ENCODE measurements at regions not wholly inside any gene's neighbourhood (a gene's known extent, or its start where the extent isn't known, plus 50 kb on each side); places are given as distances from the start of the nearest gene placed in this dataset.

- DNase-seq (ENCODE audit: low read depth): no peak
- H3K4me3 ChIP-seq (ENCODE audit: control insufficient read depth, low read depth, low read length): no peak overlapping the region
- TF ChIP-seq, protein P1, sequence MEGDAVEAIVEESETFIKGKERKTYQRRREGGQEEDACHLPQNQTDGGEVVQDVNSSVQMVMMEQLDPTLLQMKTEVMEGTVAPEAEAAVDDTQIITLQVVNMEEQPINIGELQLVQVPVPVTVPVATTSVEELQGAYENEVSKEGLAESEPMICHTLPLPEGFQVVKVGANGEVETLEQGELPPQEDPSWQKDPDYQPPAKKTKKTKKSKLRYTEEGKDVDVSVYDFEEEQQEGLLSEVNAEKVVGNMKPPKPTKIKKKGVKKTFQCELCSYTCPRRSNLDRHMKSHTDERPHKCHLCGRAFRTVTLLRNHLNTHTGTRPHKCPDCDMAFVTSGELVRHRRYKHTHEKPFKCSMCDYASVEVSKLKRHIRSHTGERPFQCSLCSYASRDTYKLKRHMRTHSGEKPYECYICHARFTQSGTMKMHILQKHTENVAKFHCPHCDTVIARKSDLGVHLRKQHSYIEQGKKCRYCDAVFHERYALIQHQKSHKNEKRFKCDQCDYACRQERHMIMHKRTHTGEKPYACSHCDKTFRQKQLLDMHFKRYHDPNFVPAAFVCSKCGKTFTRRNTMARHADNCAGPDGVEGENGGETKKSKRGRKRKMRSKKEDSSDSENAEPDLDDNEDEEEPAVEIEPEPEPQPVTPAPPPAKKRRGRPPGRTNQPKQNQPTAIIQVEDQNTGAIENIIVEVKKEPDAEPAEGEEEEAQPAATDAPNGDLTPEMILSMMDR (IDR thresholded peaks at IDR 0.05; ENCODE audit: control insufficient read depth, insufficient read depth, low read depth, low read length, missing control alignments): no peak
These were observed 102.6 kb downstream of the PTPRS start for GRCh38 chr19:5237939-5238480.

- DNase-seq (ENCODE audit: low read depth): no peak
- TF ChIP-seq, protein P1 (IDR thresholded peaks at IDR 0.05; ENCODE audit: control insufficient read depth, insufficient read depth, low read depth, low read length, missing control alignments): no peak
- no peak overlapping the region for H3K4me3 ChIP-seq (ENCODE audit: control insufficient read depth, low read depth, low read length)
These were observed 103.3 kb downstream of the PTPRS start for GRCh38 chr19:5237190-5237780.

DNA sequence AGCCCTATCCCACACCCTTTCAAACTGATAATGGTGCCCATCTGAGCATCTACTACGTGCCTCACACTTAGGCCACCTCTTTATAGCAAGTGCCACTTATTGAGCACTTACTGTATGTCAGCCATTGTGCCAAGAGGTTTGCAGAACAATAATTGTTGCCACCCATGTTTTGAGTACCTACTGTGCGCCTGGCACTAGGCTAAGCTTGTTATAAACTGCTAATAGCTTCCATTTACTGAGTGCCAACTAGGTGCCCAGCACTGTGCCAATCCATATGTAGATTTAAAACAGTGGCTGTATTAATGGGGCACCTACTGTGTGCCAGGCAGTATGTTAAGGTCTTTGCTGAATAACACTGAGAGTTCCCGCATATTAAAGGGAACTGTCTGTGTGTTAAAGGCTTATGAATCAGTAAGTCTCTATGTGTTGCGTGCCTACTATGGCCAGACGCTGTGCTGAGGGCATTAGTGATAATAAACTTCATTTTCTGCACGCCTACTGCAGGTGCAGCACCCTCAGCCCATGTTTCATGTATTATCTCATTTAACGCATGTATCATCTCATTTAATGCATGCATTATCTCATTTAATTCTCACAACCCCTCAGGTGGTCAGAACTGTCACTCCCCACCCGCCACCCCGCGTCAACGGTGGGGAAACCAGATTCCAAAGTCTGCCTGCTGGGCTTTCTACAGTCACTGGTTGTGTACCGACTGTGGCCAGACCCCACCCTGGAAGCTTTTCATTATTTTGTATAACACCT, 105.0 kb downstream of the PTPRS start:
- TF ChIP-seq, protein P1 (IDR thresholded peaks at IDR 0.05; ENCODE audit: control insufficient read depth, insufficient read depth, low read depth, low read length, missing control alignments): no peak
- no peak overlapping the region for H3K4me3 ChIP-seq (ENCODE audit: control insufficient read depth, low read depth, low read length)

GRCh38 chr19:5234412-5234811, 106.2 kb downstream of the PTPRS start:
- no peak for DNase-seq (ENCODE audit: low read depth)
- TF ChIP-seq, protein P1 (IDR thresholded peaks at IDR 0.05; ENCODE audit: control insufficient read depth, insufficient read depth, low read depth, low read length, missing control alignments): no peak
- H3K4me3 ChIP-seq (ENCODE audit: control insufficient read depth, low read depth, low read length): no peak overlapping the region

More for the DNA sequence above, 105.0 kb downstream of the PTPRS start:
- DNase-seq (ENCODE audit: low read depth): no peak

DNA sequence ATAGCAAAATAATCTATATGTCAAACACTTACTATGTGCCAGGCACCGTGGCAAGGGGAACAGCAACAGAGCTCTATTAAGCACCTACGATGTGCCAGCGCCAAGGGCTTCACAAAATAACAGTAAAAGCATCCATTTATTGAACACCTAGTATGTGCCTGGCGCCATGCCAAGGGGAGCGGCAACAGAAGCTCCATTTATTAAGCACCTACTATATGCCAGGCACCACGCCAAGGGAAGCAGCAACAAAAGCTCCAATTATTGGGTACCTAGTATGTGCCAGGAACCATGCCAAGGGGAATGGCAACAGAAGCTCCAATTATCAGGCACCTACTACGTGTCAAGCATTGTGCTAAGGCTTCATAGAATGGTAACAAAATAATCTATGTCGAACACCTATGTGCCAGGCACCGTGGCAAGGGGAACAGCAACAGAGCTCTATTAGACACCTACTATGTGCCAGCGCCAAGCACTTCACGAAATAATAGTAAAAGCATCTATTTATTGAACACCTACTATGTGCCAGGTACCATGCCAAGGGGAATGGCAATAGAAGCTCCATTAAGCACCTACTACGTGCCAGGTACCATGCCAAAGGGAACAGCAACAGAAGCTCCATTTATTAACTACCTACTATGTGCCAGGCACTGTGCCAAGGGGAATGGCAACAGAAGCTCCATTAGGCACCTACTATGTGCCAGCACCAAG, 107.7 kb downstream of the PTPRS start:
- DNase-seq (ENCODE audit: low read depth): no peak
- no peak overlapping the region for H3K4me3 ChIP-seq (ENCODE audit: control insufficient read depth, low read depth, low read length)
- TF ChIP-seq, protein P1 (IDR thresholded peaks at IDR 0.05; ENCODE audit: control insufficient read depth, insufficient read depth, low read depth, low read length, missing control alignments): no peak

- TF ChIP-seq, protein P1 (IDR thresholded peaks at IDR 0.05; ENCODE audit: control insufficient read depth, insufficient read depth, low read depth, low read length, missing control alignments): no peak
- no peak for DNase-seq (ENCODE audit: low read depth)
- no peak overlapping the region for H3K4me3 ChIP-seq (ENCODE audit: control insufficient read depth, low read depth, low read length)
These were observed 108.5 kb downstream of the PTPRS start for GRCh38 chr19:5231857-5232678.

All from AG09309 (cell line).